Common myeloid progenitor, CD34-positive (primary cell): ENCODE measurements at regions not wholly inside any gene's neighbourhood (a gene's known extent, or its start where the extent isn't known, plus 50 kb on each side); places are given as distances from the start of the nearest gene placed in this dataset.

Experiments
- CTCF ChIA-PET: fragments of 350-600 bp; sonication (Branson Sonifier 250); formaldehyde crosslinking; loops from one replicate; lab custom pipeline; 2021; ENCODE audit warnings: antibody characterized with exemption; lab: Charles Lee
- POLR2A ChIA-PET: fragments of 350-600 bp; sonication (Branson Sonifier 250); formaldehyde crosslinking; loops from one replicate; lab custom pipeline; 2021; ENCODE audit warnings: antibody characterized with exemption; lab: Charles Lee
- DNase-seq, 3 donors: peaks; one replicate each; pipeline versions ENCODE4 v3.0.0 to v3.0.0-alpha.2; 2013
- H3K27ac ChIP-seq, 2 experiments: 1 replicate in 1 of 2; 2 replicates in 1 of 2; pipeline ENCODE4 v1.7.0; 2013; ENCODE audit warnings: inconsistent platforms in 2 of 2, low read length in 2 of 2, mild to moderate bottlenecking in 2 of 2, low read depth in 1 of 2, moderate library complexity in 1 of 2; ENCODE audit not compliant: severe bottlenecking in 2 of 2, insufficient read depth in 1 of 2, poor library complexity in 1 of 2
- H3K27me3 ChIP-seq, 5 experiments: replicated peaks in 2 of 5; 1 replicate in 3 of 5; 2 replicates in 2 of 5; pipeline versions ENCODE4 v1.6.1 to v1.7.0; 2013; ENCODE audit warnings: low read length in 4 of 5, mild to moderate bottlenecking in 2 of 5, moderate library complexity in 2 of 5, inconsistent platforms in 1 of 5; ENCODE audit not compliant: insufficient read depth in 5 of 5, control insufficient read depth in 4 of 5
- H3K36me3 ChIP-seq, 4 experiments: 1 replicate in 2 of 4; 2 replicates in 2 of 4; pipeline versions ENCODE4 v1.6.1 to v1.7.0; 2013; ENCODE audit warnings: low read length in 3 of 4, control low read depth in 1 of 4, mild to moderate bottlenecking in 1 of 4; ENCODE audit not compliant: control insufficient read depth in 4 of 4, insufficient read depth in 4 of 4
- H3K4me1 ChIP-seq, 4 experiments: 1 replicate in 3 of 4; 2 replicates in 1 of 4; pipeline versions ENCODE4 v1.6.1 to v1.7.1; 2013; ENCODE audit warnings: low read length in 3 of 4, mild to moderate bottlenecking in 3 of 4, control low read depth in 1 of 4, inconsistent platforms in 1 of 4, moderate library complexity in 1 of 4; ENCODE audit not compliant: control insufficient read depth in 4 of 4, insufficient read depth in 4 of 4; ENCODE audit errors: control extremely low read depth in 1 of 4
- H3K4me3 ChIP-seq, 7 experiments: 1 replicate in 4 of 7; 2 replicates in 3 of 7; pipeline versions ENCODE4 v1.5.1 to v1.7.0; 2013; ENCODE audit warnings: mild to moderate bottlenecking in 7 of 7, low read length in 6 of 7, moderate library complexity in 6 of 7, inconsistent platforms in 2 of 7, low read depth in 2 of 7, control low read depth in 1 of 7; ENCODE audit not compliant: insufficient read depth in 4 of 7, control insufficient read depth in 1 of 7; ENCODE audit errors: extremely low read depth in 1 of 7
- H3K9me3 ChIP-seq, 5 experiments: 1 replicate in 4 of 5; 2 replicates in 1 of 5; pipeline versions ENCODE4 v1.6.1 to v1.7.1; 2013; ENCODE audit warnings: low read length in 4 of 5, mild to moderate bottlenecking in 2 of 5, inconsistent platforms in 1 of 5, low read depth in 1 of 5, moderate library complexity in 1 of 5; ENCODE audit not compliant: control insufficient read depth in 4 of 5, insufficient read depth in 2 of 5; ENCODE audit errors: control extremely low read depth in 1 of 5
- WGBS: methylation state at CpG from one replicate; pipeline ENCODE4 v1.1.5; 2013; ENCODE audit not compliant: insufficient coverage; 5-methylcytosine and 5-hydroxymethylcytosine counted together

DNA sequence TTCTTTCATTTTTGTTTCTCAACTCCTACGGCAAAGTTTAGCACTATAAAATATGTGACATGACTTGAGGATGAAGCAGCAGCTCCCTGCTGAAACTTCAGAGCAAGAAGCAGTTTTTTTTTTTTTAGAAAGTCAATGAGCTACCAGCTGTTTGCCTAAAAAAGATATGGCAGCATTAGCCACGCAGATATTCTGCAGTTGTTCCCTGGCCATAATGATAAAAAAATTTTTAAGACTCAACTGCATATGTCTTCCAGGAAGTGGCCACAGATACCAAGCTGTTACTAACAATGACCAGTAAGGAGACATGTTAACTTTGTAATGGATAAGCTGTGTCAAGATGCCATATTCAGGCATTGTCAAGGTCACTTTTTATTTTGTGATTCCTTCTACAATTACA, 319.6 kb upstream of the CDH11 start:
- Histone ChIP-seq H3K4me1 (no peaks in the 10 kb centered on the region), H3K9me3 (peaks cover 0 to 3% (median 0%) of the 10 kb centered on the region in 5 experiments), H3K4me3 (no peak overlapping the region), H3K36me3 (no peaks in the 10 kb centered on the region), H3K27ac (no peak overlapping the region), H3K27me3 (peaks cover 0 to 2% (median 0%) of the 10 kb centered on the region in 5 experiments)
- 100% methylated on average over 2 of the region's 2 CpGs for WGBS
- no peak for DNase-seq
- POLR2A ChIA-PET = no interaction called here
- CTCF ChIA-PET = interaction anchor here (0.6 kb wide), 1 partner anchor 20 kb away, joined by 3 read pairs; no protein-coding TSS in a partner anchor

DNA sequence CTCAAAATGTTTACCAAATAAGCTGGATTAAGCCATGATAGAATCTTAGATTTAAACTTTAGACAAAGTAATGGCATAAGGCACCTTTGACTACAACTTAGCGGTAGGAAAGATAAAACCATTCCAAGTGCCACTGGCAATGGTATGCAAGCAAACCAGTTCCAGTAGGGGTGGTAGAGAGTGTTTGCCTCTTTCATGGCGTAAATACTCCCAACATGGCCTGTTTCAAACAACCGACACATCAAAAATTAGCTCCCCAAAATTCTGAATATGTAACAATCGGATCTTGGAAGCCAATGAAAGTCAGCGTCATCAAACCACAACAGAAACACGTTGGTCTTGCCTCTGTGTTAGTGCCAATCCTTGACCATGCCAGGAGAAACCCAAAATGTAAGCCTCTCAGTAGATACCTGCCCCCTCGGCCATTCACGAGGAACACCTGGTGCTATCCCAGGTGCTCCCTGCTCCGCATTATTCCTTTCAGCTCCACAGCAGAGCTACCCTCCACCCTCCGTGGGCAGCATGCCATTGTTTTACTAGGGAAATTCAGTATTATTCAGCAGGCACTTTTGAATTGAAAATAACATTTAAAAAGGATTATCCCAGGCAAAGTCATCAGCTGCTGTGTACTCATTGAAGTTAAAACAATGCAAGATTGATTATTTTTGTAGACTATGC, 307.8 kb upstream of the CDH11 start:
- POLR2A ChIA-PET = no interaction called here
- CTCF ChIA-PET = interaction anchor here (0.8 kb wide), 1 partner anchor 19 kb away, joined by 3 read pairs; no protein-coding TSS in a partner anchor
- no peaks in the 10 kb centered on the region for H3K4me1 ChIP-seq
- H3K27me3 ChIP-seq = no peaks in the 10 kb centered on the region
- no peaks in the 10 kb centered on the region for H3K36me3 ChIP-seq
- no peak overlapping the region for H3K27ac ChIP-seq
- DNase-seq = no peak
- WGBS = 92% methylated on average over 10 of the region's 10 CpGs
- H3K9me3 ChIP-seq = no peaks in the 10 kb centered on the region
- no peak overlapping the region for H3K4me3 ChIP-seq

DNA sequence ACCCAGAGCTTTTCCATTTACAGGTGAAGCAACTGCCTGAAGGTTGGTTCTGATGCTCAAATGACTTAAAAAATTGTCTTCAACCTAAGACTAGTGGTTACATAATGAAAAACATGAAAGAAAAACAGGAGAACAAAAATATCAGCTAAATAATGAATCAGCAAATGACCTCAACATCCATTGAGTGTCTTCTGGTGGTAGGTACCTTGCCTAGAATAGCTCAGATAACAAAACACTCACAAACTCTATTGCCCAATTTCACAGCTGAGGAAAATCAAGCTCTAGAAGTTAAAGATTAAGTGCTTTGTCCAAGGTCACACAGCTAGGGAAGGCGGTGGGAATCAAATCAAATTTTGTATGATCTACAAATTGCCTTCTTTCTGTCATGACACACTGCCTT, 304.6 kb upstream of the CDH11 start:
- ChIA-PET CTCF (interaction anchor here (1.1 kb wide), 1 partner anchor 10 kb away, joined by 6 read pairs; no protein-coding TSS in a partner anchor), POLR2A (no interaction called here)
- H3K27ac ChIP-seq = no peak overlapping the region
- H3K4me1 ChIP-seq = no peaks in the 10 kb centered on the region
- H3K4me3 ChIP-seq = no peak overlapping the region
- H3K27me3 ChIP-seq = no peaks in the 10 kb centered on the region
- no peaks in the 10 kb centered on the region for H3K36me3 ChIP-seq
- WGBS = no CpG with 5 or more reads among the region's 1 CpG
- no peak for DNase-seq
- no peaks in the 10 kb centered on the region for H3K9me3 ChIP-seq

DNA sequence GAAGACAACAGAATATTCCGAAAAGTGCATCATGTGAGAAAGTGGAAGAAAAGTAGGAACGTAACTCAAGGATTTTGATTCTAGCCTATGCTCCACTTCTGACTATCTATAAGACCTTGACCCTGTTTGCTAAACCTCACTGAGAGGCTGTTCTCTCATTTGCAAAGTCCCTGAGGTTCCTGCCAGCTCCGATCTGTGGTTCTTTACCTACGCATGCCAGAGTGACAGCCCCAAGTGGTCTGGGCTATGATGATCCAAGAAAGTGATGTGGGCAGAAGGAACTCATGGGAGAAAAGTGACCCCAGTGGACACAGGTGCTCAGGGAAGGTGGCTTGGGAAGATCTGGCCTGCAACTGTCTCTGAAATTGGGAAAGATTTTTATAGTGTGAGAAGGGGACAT, 301.1 kb upstream of the CDH11 start:
- peaks cover 0 to 1% (median 0%) of the 10 kb centered on the region in 5 experiments for H3K9me3 ChIP-seq
- no peak overlapping the region for H3K27ac ChIP-seq
- H3K27me3 ChIP-seq = no peaks in the 10 kb centered on the region
- WGBS = 100% methylated on average over 4 of the region's 4 CpGs
- H3K4me3 ChIP-seq = no peak overlapping the region
- DNase-seq = no peak
- H3K36me3 ChIP-seq = no peaks in the 10 kb centered on the region
- no peaks in the 10 kb centered on the region for H3K4me1 ChIP-seq
- CTCF ChIA-PET = no interaction called here
- POLR2A ChIA-PET = no interaction called here

DNA sequence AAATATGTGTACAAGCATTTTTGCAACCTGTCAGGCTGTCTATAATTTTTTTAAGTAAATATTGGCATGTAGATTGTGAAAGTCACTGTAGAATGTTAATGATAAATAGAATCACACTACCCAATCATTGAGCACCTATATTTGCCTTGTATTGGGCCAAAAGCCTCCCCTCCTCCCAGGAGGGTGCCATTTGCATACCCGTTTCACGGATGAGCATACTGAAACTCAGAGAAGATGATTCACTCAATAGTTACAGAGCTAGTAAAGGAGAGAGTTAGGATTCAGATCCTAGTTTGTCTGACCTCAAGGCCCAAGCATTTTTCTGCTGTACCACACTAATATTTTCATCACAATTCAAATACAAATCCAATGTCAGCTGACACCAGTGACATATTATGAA, 299.7 kb upstream of the CDH11 start:
- no peak for DNase-seq
- Histone ChIP-seq H3K4me1 (no peaks in the 10 kb centered on the region), H3K9me3 (peaks cover 0 to 1% (median 0%) of the 10 kb centered on the region in 5 experiments), H3K27me3 (no peaks in the 10 kb centered on the region), H3K4me3 (no peak overlapping the region), H3K27ac (no peak overlapping the region), H3K36me3 (no peaks in the 10 kb centered on the region)
- ChIA-PET POLR2A (interaction anchor here (0.6 kb wide), 1 partner anchor 51 kb away, joined by 3 read pairs; no protein-coding TSS in a partner anchor), CTCF (interaction anchor here (0.6 kb wide), 1 partner anchor 20 kb away, joined by 3 read pairs; no protein-coding TSS in a partner anchor)
- WGBS = 100% methylated on average over 2 of the region's 2 CpGs

DNA sequence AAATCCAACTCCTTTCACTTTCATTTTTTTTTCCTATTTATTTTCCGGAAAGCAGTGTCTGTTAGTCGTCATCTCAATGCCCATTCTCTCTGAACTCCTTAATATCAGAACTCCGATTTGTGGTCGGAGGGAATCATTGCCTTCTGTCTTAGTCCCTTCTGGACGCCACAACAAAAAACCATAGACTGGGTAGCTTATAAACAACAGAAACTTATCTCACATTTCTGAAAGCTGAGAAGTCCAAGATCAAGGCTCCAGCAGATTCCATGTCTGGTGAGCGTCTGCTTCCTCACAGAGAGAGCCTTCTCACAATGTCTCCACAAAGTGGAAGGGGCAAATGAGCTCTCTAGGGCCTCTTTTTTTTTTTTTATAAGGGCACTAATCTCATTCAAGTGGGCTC, 296.6 kb upstream of the CDH11 start:
- peaks cover 0 to 1% (median 0%) of the 10 kb centered on the region in 5 experiments for H3K9me3 ChIP-seq
- H3K4me1 ChIP-seq = no peaks in the 10 kb centered on the region
- DNase-seq = no peak
- WGBS = 96% methylated on average over 6 of the region's 6 CpGs
- CTCF ChIA-PET = no interaction called here
- no peak overlapping the region for H3K27ac ChIP-seq
- H3K4me3 ChIP-seq = no peak overlapping the region
- POLR2A ChIA-PET = no interaction called here
- no peaks in the 10 kb centered on the region for H3K36me3 ChIP-seq
- no peaks in the 10 kb centered on the region for H3K27me3 ChIP-seq

DNA sequence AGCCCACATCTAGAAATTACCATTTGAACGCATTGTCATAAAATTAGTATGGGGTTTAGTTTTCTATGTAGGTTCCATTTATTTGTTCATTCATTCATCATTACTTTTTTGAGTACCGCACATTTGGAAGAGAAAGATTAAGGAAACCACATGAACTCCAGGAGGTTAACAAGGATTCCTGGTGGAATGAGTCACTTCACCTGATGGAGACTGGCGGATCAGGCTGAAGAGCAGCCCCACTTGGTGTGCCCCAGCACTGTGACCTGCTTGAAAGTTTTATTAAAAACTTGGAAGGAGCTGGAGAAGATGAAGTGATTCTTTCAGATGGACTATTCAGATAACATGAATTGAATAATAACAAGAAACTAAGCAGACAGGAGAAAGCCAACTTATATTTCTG, 293.6 kb upstream of the CDH11 start:
- POLR2A ChIA-PET = no interaction called here

More for the DNA sequence above, 293.6 kb upstream of the CDH11 start:
- H3K9me3 ChIP-seq = peaks cover 0 to 1% (median 0%) of the 10 kb centered on the region in 5 experiments
- DNase-seq = no peak
- H3K4me1 ChIP-seq = no peaks in the 10 kb centered on the region
- WGBS = 100% methylated on average over 2 of the region's 3 CpGs
- H3K4me3 ChIP-seq = no peak overlapping the region
- no peaks in the 10 kb centered on the region for H3K36me3 ChIP-seq
- CTCF ChIA-PET = no interaction called here
- no peaks in the 10 kb centered on the region for H3K27me3 ChIP-seq
- H3K27ac ChIP-seq = no peak overlapping the region
